HL-60 (cell line): ENCODE measurements at regions not wholly inside any gene's neighbourhood (a gene's known extent, or its start where the extent isn't known, plus 50 kb on each side); places are given as distances from the start of the nearest gene placed in this dataset.

ENCODE experiments used
- DNase-seq, 2 experiments: peaks; one replicate each; pipeline ENCODE4 v3.0.0-alpha.2; 2010 to 2020; ENCODE audit warnings: low read depth in 1 of 2, low spot score in 1 of 2
- H3K27ac ChIP-seq: fragments of 250-450 bp; sonication (Bioruptor Pico); replicated peaks from 2 replicates; pipeline ENCODE4 v1.5.1; 2020; ENCODE audit warnings: mild to moderate bottlenecking, moderate library complexity
- H3K27me3 ChIP-seq: fragments of 250-450 bp; sonication (Bioruptor Pico); 2 replicates; pipeline ENCODE4 v1.5.1; 2021; ENCODE audit warnings: mild to moderate bottlenecking, moderate library complexity; ENCODE audit not compliant: insufficient read depth, poor library complexity, severe bottlenecking
- H3K4me3 ChIP-seq: replicated peaks from 2 replicates; pipeline ENCODE4 v1.5.1; 2011; ENCODE audit warnings: mild to moderate bottlenecking, control low read depth, low read length; ENCODE audit not compliant: insufficient read depth
- CTCF ChIP-seq: IDR thresholded peaks from one replicate; pipeline ENCODE4 v1.5.1; 2011; ENCODE audit warnings: low read length, control low read depth, inconsistent platforms; ENCODE audit not compliant: insufficient read depth
- GABPA ChIP-seq: IDR thresholded peaks from 2 replicates; pipeline ENCODE4 v1.6.1; 2012; ENCODE audit warnings: low read depth
- POLR2AphosphoS5 ChIP-seq: IDR thresholded peaks from 2 replicates; pipeline ENCODE4 v1.6.1; 2012; ENCODE audit warnings: low read depth
- REST ChIP-seq: IDR thresholded peaks from 2 replicates; pipeline ENCODE4 v1.6.1; 2012; ENCODE audit warnings: low read depth; ENCODE audit not compliant: insufficient replicate concordance
- SPI1 ChIP-seq: IDR thresholded peaks from 2 replicates; pipeline ENCODE4 v1.6.1; 2012; ENCODE audit warnings: low read depth, mild to moderate bottlenecking, borderline replicate concordance

- no peak overlapping the region for H3K4me3 ChIP-seq
- peak; percentile 18 to 41 for DNase-seq
These were observed 166.1 kb upstream of the EEA1 start for GRCh38 chr12:93094988-93095737.

GRCh38 chr12:93097417-93097816 lies 168.3 kb upstream of the EEA1 start:
- TF ChIP-seq CTCF, result no peak
- TF ChIP-seq REST, result no peak
- no peak overlapping the region for H3K4me3 ChIP-seq
- no peaks in the 10 kb centered on the region for H3K27me3 ChIP-seq
- no peak overlapping the region for H3K27ac ChIP-seq
- DNase-seq, result no peak

More at GRCh38 chr12:93094988-93095737, 166.1 kb upstream of the EEA1 start:
- Histone ChIP-seq H3K27ac (no peak overlapping the region), H3K27me3 (no peaks in the 10 kb centered on the region)
- TF ChIP-seq POLR2AphosphoS5, result no peak
- TF ChIP-seq SPI1, result no peak
- no peak for TF ChIP-seq GABPA
- no peak for TF ChIP-seq CTCF
- no peak for TF ChIP-seq REST

- peak overlapping the region; percentile 51 for H3K27ac ChIP-seq
- TF ChIP-seq CTCF, result peak; percentile 48
- TF ChIP-seq REST, result no peak
- peak; percentile 94 for TF ChIP-seq SPI1
- no peak for TF ChIP-seq GABPA
- TF ChIP-seq POLR2AphosphoS5, result peak; percentile 55; the same call in 1 of the 2 replicates
- no peaks in the 10 kb centered on the region for H3K27me3 ChIP-seq
- peak; percentile 80 to 91 for DNase-seq
- no peak overlapping the region for H3K4me3 ChIP-seq
These were observed 169.0 kb upstream of the EEA1 start for GRCh38 chr12:93098077-93098476.
